Left forelimb (tissue), 1 donor: ENCODE measurements at regions not wholly inside any gene's neighbourhood (a gene's known extent, or its start where the extent isn't known, plus 50 kb on each side); places are given as distances from the start of the nearest gene placed in this dataset.
A peak's percentile ranks its signal among the peaks of the same experiment; 100 is the strongest.

ENCODE experiments used
- DNase-seq: peaks from one replicate; pipeline ENCODE4 v3.0.0-alpha.2; 2018; ENCODE audit warnings: low spot score

- DNase-seq, result peak; percentile 80
Measured at GRCh38 chr6:153625089-153625488, 414.0 kb upstream of the OPRM1 start.

DNA sequence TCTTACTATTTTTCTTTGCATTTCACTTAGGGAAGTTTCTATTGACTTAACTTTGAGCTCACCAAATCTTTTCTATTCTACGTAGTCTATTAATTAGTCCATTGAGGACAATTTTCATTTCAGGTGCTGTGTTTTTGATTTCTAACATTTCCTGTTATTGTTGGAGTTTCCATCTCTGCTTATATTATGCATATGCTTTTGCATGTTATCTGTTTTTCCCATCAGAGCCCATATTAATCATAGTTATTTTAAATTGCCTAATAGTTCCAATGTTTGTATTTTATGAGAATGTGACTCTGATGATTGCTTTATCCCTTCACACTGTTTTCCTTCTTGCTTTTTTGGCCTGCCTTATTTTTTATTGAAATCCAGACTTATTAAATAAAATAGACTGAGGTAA lies 414.5 kb upstream of the OPRM1 start:
- no peak for DNase-seq

DNA sequence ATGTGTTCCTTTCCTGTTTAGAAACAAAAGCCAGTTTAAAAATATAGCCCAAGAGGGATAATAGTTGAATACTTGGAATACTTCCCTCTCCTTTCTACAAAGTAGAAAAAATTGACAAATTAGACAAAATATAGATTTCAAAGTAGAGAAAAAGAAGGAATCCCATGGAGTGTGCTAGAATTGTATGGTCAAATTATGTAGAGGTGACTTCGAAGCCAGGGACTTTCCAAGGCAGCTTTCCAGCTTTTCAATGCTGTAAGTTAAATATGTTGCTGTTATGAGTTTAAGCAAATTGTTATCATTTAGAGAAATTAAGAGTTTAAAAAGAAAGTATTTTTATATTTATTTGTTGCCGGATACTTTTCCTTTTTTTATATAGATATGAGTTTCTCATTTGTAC lies 415.5 kb upstream of the OPRM1 start:
- no peak for DNase-seq

DNA sequence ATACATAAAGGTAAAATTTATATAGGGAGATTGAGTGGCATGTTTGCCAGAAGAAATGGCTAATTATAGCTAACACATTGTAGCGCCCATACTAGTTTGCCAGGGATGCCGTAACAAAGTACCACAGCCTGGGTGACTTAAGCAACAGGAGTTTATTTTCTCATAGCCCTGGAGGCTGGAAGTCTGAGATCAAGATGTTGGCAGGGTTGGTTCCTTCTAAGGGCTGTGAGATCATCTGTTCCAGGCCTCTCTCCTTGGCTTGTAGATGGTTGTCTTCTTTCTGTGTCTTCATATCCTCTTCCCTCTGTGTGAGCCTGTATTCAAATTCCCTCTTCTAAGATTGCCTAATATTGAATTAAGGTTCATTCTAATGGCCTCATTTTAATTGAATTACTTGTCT lies 417.5 kb upstream of the OPRM1 start:
- DNase-seq, result no peak

DNA sequence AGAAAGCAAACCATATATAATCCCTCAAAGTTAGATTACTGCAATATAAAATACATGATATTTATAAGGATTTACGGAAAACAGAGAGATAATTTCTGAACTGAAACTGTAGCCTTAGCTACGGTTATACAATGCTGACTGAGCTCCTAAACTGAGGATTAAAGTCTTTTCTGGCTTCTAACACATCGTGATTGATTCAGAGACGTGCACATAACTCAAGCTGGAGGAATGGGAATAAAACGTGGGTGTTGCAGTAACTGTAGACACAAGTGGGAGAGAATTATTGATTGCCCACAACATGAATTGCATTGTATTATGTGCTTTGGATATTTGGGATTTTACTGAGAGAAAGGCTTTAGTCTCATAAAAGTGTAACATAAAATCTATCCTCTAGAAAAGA lies 418.0 kb upstream of the OPRM1 start:
- DNase-seq, result no peak

- no peak for DNase-seq
Measured at GRCh38 chr6:153618371-153619322, 420.4 kb upstream of the OPRM1 start.

- no peak for DNase-seq
Measured at GRCh38 chr6:153616506-153616905, 422.5 kb upstream of the OPRM1 start.

DNA sequence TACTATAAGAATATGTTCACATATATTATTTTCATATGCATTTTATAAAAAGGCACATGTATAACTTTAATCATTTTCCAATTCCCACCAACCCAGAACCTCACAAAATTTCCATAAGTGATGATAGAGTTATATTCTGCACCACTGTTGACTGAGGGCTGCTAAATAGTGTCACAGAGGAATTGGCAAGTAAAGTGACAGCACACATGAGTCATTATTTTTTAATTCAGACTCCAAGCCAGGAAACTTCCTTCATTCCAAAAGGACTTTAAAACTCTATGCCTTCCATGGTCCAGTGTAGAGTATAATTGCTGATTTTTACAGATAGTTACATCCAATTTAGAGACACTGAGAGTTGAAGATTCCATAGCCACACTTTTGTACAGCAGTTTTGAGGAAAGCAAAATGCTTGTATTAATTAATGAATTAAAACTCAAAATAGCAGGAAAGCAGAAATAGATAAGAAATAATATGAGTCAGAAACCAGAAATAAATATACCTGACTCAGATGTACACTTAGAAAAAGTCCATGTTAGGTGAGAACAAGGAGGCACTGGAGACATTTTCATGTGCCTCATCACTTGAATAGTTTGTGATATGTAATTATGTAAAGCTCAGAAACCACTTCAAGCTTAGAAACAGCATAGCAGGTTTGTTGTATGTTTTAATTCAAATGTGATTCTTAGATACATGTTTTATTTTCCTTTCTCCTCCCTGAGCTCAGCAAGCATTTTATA lies 425.2 kb upstream of the OPRM1 start:
- DNase-seq, result no peak

GRCh38 chr6:153602401-153602800 lies 436.6 kb upstream of the OPRM1 start:
- DNase-seq, result no peak

- DNase-seq, result no peak
Measured at GRCh38 chr6:153599901-153600300, 439.1 kb upstream of the OPRM1 start.

- no peak for DNase-seq
Measured at GRCh38 chr6:153595903-153596302, 443.1 kb upstream of the OPRM1 start.

GRCh38 chr6:153594871-153595270 lies 444.2 kb upstream of the OPRM1 start:
- no peak for DNase-seq

DNA sequence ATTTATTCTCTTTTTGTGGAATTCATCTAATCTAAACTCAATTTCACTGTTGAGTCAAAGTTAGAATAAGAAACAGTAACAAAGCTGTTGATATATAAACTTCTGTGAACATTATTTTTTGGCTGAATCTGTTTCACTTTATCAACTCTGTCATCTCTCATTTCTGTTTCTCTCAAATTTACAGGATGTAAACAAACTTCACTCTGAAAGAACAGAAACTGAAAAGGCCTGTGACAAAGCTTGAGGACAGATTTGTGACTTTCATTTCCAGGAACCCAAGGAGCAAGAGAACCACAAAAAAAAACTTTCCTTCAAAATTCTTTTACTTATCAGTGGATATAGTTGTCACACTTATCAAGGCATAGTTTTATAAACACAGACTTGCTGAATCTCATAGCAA lies 447.9 kb upstream of the OPRM1 start:
- DNase-seq, result no peak

DNA sequence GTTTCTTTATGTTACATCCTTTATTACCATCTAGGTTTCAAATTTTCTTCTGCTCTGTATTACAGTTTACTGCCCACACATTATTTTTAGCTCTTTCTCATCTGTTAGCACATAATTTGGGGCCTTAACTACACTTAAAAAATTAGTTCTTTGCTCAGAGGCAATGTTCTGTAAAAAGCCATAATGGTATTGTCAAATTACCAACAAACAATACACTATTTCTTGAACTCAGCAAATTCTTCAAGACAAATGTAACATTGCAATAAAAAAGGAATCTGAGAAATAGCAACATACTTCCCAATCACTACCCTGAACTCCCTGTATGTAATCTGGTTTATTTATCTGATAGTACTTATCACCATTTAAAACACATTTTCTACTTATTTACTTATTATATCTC lies 448.6 kb upstream of the OPRM1 start:
- no peak for DNase-seq

DNA sequence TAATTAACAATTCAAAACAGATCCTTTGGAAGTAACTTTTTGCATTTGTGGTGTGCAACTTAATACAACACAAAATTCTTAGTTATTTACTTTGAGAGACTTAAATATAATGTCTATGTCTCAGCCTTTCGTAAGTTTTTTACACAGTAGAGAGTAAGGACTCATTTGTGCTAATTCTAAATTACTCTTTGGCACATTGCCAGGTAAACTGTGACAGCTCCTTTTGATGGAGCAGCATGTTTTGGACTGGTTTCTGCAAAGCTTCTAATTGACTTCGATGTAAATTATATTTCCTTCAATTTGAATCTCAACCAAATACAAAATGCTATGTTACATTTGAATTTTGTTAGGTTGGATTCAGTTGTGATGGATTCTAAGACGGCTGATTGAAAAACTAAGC lies 450.7 kb upstream of the OPRM1 start:
- no peak for DNase-seq

DNA sequence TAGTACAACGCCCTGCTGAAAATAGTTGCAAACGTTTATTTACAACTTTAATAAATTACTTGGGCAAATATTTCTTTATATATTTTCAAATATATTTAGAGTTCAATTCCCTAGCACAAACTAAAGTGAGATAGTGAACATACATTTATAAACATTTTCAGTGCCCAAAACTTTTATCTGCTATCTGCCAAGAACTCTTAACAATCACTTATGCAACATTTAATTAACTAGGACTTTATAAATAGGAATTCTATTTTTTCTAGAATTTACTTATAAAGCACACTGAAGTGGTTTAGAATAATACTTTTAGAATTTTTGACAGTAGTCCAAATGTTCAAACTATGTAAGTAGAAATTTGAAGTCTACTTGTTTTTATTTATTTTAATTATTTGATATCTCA lies 452.6 kb upstream of the RGS17 start:
- DNase-seq, result no peak

GRCh38 chr6:153580776-153581175 lies 449.7 kb upstream of the RGS17 start:
- DNase-seq, result no peak

GRCh38 chr6:153575528-153575927 lies 444.4 kb upstream of the RGS17 start:
- no peak for DNase-seq

- DNase-seq, result no peak
Measured at GRCh38 chr6:153574231-153574630, 443.1 kb upstream of the RGS17 start.

- DNase-seq, result no peak
Measured at GRCh38 chr6:153572371-153572770, 441.3 kb upstream of the RGS17 start.

GRCh38 chr6:153568628-153569027 lies 437.5 kb upstream of the RGS17 start:
- DNase-seq, result no peak

GRCh38 chr6:153564803-153565202 lies 433.7 kb upstream of the RGS17 start:
- no peak for DNase-seq

DNA sequence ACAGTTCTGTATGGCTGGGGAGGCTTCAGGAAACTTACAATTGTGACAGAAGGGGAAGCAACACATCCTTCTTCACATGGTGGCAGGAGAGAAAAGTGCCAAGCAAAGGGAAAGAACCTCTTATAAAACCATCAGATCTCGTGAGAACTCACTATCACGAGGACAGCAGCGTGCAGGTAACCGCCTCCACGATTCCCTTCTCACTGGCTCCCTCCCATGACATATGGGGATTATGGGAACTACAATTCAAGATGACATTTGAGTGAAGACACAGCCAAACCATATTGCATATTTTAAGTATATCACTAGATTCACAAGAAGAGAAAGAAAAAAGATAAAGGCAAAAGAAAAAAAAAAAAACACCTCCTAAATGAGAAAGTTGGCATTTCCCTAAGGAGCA lies 431.9 kb upstream of the RGS17 start:
- DNase-seq, result no peak
